ENCODE measurements at regions not wholly inside any gene's neighbourhood (a gene's known extent, or its start where the extent isn't known, plus 50 kb on each side); places are given as distances from the start of the nearest gene placed in this dataset.
A peak's percentile ranks its signal among the peaks of the same experiment; 100 is the strongest.
"Not testable (repeated sequence)": the region's sequence is repeated elsewhere in the genome, so short reads cannot be mapped to it uniquely, and the experiment has no call there.

DNA sequence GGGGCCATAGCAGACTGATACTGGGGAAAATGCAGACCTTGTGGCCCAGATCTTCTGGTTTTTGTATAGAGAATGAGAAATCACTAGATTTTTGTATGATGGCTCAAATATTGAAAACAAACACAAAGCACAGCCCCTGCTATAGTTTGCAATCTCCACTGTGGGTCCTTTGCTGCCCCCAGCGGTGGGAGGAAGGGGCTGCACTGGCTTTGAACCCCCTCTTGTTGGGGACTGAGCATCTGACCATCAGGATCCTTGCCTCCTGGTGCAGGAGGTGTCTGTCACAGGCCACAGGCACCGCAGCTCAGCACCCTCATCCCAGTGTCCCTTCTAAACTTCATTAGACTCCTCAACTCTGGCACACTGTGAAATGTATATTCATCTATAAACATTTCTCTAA is 252.3 kb downstream of the BCL2L11 start:
- not testable (repeated sequence) for DNase-seq

DNA sequence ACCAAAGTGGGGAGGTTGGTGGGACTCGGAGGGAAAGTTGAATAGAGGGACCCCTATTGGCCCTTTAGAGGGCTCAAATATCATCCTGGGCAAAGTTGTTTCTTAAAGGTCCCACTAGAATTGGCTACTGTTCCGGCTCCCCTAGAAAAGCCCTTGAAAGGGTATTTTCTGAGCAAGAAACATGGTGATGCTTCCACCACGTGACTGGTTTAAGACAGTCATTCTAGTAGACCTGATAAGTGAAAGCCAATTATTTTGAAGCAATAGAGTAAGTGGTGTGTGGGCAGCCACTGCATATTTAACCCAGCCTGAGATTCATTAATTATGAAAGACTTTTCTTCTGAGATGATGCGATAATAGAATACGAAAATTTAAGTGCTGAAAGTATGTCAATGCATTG is 253.3 kb downstream of the BCL2L11 start:
- peak; percentile 6 for DNase-seq

DNA sequence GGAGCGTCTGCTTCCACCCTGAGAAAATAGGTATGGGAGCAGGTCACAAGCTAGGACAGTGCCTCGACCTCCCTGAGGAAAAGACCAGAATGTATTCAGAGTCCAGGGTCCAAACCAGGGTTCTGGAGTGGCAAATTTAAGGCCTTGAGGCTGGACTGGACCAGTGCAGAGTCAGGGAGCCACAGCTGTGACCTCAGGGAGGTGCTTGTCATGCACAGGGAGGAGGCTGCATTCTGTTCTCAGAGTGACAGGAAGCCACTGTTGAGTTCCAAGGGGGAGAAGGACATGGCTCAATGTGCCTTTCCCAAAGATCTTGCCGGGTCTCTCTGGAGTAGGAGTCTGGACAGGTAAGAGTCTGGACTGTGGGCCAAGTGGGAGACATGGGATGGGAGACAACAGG is 254.0 kb downstream of the BCL2L11 start:
- peak; percentile 7 for DNase-seq

DNA sequence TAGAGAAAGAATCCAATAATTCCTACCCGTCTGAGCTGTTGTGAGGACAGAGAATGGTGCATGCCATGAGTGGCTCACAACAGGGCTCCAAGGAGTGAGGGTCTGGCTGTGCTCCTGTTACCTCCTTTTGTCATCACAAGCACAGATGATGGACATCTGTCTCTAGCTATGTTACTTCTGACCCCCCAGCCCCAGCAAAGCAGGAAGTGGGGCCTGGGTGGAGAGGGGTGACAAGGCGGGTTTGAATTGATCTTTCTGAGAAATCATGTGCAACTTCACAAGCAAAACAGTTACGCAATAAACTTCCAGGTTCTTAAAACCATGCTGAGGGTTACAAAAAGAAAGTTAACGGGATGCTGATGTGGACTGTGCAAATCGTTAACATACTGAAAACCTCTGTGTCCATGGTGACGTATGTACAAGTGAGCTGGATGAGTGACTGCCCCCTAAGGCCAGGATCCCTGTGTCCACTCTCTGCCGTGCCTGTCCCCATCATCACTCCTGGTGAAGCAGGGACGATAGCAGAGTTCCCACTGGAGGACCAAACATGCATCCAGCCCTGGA is 254.7 kb downstream of the BCL2L11 start:
- DNase-seq, result peak; percentile 49

DNA sequence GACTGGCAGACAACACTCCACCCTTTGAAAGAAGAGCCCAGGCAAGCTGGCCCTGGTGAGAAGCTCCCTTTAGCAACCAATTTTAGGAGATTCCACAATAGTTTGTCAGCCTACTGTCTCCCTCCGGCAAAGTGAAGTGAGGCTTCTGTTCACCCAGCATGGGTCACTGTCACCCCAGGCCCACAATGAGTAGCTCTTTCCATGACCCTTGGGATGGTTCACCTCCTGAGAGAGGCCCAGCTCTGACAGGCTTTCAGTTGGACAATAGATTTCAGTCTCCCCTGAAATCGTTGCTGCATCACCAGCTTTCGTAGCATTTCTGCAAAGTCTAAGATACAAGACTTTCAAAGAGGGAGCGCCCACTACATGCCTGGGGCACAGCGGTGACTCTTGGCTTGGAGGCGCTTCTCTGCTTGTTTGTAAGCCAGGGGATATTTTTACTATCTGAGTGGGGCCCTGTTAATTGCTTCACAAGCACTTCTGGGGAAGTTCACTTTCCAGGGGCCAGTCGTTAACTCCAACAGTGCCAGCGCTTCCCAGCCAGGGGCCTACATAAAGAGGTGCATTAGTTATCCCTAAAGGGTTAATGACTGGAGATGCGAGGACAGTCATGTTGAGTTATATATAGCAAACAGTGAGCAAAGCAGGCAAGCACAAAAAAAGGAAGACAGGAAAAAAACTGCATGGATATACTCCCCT is 255.7 kb downstream of the BCL2L11 start:
- DNase-seq, result not testable (repeated sequence)

DNA sequence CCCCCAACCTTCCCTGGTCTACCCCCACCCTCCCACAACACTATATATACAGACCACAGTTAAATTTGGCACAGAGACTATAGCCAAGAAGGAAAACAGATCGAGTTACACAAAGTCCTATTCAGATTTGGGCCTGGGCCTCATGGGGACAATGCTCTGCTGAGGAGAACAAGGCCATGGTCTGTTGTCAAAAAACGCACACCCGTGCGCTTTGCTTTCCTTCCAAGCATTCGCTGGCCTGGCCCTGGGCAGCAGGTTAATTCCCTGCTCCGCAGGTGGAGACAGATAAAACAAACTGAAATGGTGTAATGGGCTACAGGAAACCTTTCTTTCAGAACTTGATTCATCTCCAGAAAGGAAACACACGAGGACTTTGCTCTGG is 256.2 kb downstream of the BCL2L11 start:
- DNase-seq, result peak; percentile 11

DNA sequence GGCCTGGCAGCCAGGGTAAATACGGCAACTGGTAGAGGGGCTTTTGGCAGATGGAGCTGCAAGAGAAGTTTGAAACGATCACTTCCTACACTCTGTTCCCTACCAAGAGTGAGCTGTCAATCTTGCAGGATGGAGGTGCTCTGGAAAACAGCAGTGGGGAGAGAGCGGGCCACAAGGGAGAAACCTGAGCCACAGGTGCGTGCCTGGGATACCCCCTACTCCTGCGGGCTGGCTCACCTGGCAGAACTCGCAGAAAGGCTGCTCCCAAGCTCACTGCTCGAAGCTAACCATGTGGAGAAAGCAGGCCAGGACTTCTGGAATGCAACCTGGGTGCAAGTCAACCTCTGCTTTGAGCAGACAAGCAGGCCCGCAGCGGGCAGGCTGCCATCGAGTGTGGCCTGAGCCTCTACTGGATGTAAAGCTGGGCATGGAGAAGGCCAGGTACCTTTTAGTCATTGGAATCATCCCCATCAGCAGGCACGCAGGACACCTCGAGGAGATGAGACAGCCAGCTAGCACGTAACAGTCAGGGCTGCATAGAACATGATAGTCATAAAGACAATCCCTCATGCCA is 256.8 kb downstream of the BCL2L11 start:
- DNase-seq, result not testable (repeated sequence)

DNA sequence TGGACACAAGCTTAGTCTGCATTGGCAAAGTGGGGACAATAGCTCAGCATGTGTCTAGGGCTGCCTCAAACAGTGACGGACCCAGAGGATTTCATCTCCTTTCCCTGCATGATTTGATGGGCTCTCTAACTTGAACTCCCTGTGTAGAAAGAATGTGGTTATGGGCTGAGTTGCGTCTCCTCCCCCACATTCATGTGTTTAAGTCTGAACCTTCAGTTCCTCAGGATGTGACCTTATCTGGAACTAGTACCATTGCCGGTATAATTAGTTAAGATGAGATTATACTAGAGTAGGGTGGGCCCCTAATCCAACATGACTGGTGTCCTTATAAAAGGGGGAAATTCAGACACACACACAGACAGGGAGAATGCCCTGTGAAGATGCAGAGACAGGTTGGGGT is 257.6 kb downstream of the BCL2L11 start:
- DNase-seq, result not testable (repeated sequence)

DNA sequence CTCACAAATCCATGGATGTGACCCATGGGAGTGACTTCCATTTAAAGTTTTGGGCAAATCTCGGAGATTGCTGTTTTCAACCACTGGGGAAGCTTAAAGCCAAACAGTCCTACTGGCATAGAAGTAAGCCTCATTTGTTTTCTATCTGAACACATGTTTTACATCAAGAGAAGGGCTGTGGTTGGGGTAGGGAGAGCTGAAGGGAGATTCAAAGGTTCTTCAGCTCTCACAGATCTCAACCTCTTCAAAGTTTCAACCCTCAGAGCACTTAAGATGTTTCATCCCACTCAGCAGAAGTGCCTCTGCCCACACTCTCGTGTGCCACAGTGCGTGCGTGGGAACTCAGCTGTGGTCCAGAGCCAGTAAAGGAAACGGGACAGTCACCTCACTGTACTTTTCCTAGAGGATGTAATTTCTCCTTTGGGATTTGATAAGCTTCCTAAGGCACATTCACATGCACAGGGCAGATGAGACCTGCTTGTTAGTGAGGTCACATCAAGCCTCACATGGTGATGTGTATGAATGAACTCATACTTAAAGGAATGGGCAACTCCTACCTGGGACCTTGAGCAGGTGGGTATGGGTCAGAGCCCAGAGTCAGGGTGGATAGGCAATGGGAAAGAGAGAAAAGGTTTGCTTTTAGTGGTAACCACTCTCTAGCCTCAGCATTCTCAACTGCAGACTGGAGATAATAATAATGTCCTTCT is 260.2 kb downstream of the BCL2L11 start:
- DNase-seq, result not testable (repeated sequence)

DNA sequence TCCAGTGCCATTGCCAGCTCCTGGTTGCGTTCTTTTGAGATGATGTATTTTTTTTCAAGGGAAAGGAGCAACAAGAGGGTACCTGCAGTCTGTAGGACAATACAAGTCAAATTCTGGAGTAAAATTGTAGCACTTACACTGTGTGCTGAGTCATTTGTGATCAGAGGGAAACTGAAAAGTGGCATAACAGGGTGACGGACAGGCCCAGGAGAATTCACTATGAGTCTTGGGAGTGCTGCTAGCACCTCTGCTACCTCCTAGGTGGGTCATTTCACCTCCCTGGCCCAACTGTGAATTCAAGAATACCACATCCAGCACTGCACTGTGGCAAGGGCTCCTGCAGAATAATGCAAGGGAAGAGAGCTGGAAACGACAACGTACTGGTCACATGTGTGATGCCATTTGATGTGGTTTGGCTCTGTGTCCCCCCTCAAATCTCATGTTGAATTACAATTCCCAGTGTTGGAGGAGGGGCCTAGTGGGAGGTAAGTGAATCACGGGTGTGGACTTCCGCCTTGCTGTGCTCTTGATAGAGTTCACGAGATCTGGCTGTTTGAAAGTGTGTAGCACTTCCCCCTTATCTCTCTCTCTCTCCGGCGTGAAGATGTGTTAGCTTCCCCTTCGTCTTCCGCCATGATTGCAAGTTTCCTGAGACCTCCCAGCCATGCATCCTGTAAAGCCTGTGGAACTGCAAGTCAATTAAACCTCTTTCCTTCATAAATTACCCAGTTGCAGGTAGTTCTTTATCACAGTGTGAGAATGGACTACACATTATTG is 261.0 kb downstream of the BCL2L11 start:
- DNase-seq, result not testable (repeated sequence)

DNA sequence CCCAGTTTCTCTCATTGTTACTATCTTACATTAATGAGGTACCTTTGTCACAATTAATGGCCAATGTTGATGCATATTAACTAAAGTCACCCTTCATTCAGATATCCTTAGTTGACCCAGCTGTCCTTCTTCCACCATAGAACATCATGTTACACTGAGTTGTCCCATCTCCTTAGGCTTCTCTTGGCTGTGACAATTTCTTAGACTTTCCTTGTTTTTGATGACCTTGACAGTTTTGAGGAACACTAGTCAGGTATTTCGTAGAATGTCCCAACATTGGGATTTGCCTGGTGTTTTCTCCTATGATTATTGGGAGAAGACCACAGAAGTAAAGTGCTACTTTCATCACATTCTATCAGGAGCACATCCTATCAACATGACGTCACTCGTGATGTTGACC is 261.8 kb downstream of the BCL2L11 start:
- not testable (repeated sequence) for DNase-seq

DNA sequence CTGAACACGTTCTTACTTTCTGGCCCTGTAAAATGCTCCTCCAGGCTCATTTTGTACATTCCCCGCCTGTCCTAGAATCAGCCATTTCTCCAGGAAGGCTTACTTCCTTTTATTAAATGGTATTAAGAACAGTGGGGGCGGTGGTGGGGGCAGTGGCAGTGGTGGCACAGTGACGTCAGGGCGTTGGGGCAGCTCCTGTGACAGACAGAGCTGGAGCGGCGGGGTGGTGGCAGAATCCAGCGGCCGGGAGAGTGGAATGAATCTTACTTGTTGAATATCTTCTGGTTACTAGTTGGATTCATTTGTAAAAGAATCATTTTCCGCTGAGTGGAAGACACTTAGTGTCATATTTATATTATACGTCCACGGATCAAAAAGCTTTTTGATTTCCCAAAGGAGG is 262.6 kb downstream of the BCL2L11 start:
- DNase-seq, result not testable (repeated sequence)

DNA sequence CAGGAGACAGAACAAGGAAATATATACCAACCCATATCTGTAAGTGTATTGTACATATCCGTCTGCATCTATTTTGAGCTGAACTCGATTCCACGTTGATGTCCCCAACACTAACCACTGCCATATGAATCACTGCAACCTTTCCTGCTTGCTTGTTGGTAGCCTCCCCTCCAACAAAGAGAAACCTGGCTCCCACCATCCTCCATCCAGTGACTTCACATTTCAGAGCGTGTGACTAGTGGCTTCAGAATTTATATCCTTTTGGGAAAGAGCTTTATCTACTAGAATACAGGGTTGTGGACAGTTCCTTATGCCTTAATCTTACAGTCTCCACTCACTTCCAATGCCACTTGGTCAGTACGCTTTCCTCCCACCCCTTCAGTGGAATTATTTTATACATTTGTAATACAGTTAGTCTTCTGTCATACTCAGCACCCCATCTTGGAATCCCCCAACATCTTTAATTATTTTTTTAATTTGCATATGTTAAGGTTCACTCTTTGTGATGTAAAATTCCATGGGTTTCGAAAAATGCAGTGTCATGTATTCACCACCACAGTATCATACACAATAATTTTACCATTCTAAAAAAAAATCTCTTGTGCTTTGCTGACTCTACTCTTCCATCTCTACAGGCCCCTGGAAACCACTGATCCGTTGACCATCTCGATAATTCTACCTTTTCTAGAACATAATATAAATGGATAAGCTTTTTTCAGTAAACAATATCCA is 264.7 kb downstream of the BCL2L11 start:
- not testable (repeated sequence) for DNase-seq

DNA sequence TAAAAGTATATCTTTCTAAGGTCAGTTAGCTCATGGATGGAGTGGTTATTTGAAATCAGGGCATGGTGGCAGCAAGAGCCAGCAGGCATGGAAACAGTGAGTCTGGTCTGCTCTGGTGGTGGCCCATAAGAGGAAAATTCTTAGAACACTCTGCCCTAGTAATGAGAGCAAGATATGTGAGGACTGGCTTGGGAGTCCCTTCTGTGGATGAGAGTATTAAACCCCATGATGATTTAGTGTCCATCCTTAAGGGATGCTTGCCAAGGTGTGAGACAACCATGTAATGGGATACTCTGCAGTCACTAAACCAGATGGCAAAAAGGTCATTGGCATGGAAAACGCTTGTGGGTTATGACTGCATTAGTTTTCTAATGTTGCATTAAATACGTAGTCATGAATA is 269.9 kb downstream of the BCL2L11 start:
- not testable (repeated sequence) for DNase-seq

DNA sequence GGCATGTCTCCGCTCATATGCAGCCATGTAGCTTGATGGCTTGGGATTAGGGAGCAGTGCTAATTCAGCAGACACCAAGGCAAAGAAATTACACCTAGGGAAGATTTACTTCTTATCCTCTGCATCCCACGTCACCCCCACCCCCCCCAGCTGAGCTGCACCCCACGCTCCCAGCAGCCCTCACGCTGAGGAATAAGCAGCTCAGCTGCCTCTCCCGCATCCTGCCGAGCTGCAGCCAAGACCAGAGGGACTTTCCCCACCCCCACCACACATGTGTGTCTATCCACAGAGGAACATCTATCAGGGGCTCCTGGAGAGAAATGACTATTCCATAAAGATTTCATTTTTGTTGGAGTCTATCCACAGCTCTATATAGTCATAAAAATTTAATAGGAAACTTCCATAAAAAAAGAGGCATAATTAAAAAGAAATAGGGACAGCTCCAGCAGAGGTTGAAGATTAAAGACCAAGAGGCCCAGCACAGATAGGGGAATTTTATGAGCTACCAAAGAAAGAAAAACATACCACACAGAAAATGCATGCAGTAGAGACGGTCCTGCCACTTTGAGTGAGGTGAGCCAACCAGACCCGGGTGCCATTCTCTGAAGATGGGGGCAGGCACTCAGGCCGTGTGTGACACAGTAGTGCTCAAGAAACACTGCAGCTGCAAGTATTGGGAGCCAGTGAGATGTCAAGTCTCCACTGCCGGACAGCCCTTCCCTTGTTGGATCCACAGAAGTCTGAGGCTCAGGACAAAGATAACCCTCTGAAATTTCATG is 274.8 kb downstream of the BCL2L11 start:
- DNase-seq, result not testable (repeated sequence)

DNA sequence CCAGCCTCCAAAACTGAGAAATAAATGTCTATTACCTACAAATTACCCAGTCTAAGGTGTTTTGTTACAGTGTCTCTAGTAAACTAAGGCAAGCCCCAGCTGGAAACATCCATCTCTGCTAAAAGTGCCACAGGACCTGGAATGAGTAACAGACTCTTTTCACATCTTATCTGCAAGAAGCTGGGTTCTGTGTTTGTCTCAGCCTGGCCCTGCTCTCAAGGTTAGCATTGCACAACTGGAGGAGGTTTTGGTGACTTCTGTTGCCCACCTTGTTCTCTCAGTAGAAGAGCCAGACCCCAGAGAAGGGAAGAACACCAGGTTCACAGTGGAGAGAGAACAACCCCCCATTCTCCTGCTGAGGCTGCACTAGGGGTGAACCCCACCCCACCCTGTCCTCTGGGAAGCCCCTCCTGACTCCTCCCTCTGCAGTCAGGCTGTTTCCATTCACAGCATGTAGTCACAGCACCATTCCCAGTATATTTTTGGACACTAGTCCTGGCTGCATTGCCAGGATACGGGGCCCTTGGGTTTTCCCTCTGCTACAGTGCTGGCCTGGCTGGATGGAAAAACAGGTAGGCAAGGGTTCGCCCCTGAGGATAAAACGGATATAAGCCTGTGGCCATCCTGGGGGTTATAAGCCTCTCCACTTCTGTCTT is 280.0 kb downstream of the BCL2L11 start:
- DNase-seq, result not testable (repeated sequence)

DNA sequence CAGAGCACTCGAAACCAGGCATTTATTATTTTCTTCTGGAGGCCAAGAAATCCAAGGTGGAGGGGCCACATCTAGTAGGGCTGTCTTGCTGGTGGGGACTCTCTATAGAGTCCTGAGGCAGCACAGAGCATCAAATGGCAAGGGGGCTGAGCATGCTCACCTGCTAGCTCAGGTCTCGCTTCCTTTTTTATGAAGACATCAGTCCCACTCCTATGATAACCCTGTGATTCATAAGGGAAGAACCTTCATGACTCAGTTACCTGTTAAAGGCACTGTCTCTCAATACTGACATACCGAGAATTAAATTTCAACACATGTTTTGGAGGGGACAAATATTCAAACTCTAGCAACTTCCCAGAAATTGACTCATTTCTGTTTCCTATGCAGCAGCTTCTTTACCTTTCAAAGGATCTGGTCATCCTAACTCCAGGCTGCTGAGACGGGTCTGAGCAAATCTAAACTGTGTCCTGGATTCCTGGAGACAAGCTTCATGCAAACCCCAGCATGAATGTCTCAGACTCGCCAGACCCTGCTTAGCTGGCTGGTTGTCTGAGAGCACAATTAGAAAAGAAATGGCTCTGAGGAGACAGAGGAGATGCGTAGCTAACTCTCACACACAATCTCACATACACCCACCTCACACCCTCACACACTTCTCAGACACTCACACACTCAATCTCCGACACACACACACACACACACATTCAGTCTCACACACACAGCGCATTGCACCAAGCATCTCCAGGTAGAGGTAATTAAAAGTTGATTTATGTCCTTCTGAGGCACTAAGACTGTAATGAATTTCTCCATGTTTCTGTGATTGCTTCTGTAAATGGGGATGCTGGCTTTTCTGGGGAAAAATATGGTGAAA is 280.8 kb downstream of the BCL2L11 start:
- DNase-seq, result not testable (repeated sequence)

DNA sequence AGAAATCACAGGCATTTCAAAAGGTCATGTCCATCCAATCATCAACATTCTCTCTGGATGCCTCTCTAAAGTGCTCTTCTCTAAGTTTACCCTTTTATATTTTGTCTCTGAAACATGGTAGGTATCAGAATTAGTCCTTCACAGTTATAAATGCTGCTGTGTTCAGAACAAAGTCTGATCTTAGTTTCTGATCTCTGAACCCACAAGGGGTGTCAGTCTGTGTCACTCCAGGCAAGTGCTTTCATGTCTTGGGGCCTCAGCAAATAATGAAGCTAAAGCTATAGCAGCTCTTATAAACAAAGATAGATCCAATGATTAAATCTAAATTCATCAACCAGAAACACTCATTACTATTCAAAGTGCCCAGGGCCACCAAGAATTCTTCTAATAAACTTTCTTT is 281.7 kb downstream of the BCL2L11 start:
- DNase-seq, result not testable (repeated sequence)

DNA sequence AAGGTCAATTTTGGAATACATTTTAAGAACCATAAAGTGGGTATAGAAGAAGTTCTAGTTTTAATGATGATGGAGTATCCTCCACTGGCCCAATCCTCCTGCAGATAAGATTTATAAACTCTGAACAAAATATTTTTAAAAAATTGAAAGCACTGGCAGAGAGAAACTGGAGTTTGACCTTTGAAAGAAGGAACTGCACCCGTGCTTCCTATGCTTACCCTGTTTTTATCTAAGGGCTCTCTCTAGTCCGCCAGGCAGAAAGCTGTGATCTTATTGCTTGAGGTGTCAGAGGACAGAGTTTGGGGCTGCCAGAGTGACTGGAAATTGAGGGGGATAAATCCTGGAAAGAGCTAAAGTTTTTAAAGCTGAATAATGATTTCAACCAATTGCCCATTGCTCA is 282.6 kb downstream of the BCL2L11 start:
- DNase-seq, result not testable (repeated sequence)

DNA sequence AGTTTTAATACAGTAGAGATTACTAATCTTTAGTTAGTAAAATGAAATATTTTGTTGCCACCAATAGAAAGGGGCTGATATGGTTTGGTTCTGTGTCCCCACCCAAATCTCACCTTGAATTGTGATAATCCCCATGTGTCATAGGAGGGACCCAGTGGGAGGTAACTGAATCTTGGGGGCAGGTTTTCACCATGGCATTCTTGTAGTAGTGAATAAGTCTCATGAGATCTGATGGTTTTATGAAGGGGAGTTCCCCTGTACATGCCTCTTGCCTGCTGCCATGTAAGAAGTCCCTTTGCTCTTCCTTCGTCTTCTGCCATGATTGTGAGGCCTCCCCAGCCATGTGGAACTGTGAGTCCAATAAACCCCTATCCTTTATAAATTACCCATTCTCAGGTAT is 285.9 kb downstream of the BCL2L11 start:
- DNase-seq, result not testable (repeated sequence)
